SK-N-MC (cell line): ENCODE measurements at regions not wholly inside any gene's neighbourhood (a gene's known extent, or its start where the extent isn't known, plus 50 kb on each side); places are given as distances from the start of the nearest gene placed in this dataset.

Experiments used
- DNase-seq: peaks from one replicate; pipeline ENCODE4 v3.0.0-alpha.2; 2011; ENCODE audit warnings: low read depth, low spot score
- H3K27ac ChIP-seq: fragments of 200-600 bp; sonication (generic); 2 replicates; pipeline ENCODE4 v1.5.1; 2016; ENCODE audit warnings: mixed run types
- H3K36me3 ChIP-seq: fragments of 200-600 bp; sonication (generic); 2 replicates; pipeline ENCODE4 v1.6.1; 2017; ENCODE audit warnings: antibody characterized with exemption, low read length, mixed read lengths; ENCODE audit not compliant: insufficient read depth
- H3K4me3 ChIP-seq: fragments of 200-600 bp; sonication (generic); 2 replicates; pipeline ENCODE4 v1.5.1; 2016
- H3K9ac ChIP-seq: fragments of 200-600 bp; sonication (generic); 2 replicates; pipeline ENCODE4 v1.8.0; 2017; ENCODE audit warnings: mixed run types, mixed read lengths; ENCODE audit not compliant: insufficient read length
- H3K9me3 ChIP-seq: fragments of 200-600 bp; sonication (generic); 2 replicates; pipeline ENCODE4 v1.6.1; 2017; ENCODE audit warnings: low read depth, mild to moderate bottlenecking, antibody characterized with exemption, low read length, moderate library complexity, mixed read lengths
- EZH2 ChIP-seq: fragments of 200-600 bp; sonication (generic); IDR thresholded peaks from one replicate; pipeline ENCODE4 v1.6.1; 2017; ENCODE audit warnings: antibody characterized with exemption
- FOXP2 ChIP-seq: optimal IDR thresholded peaks from 2 replicates; pipeline ENCODE3; 2011; ENCODE audit warnings: mild to moderate bottlenecking, moderate library complexity; ENCODE audit not compliant: insufficient read depth; ENCODE audit errors: extremely low read length, control extremely low read depth
- POLR2AphosphoS5 ChIP-seq: IDR thresholded peaks from 2 replicates; pipeline ENCODE4 v1.6.1; 2012; ENCODE audit warnings: mild to moderate bottlenecking, low read depth, low read length, borderline replicate concordance

GRCh38 chr5:121797681-121798518 lies 53.8 kb upstream of the FTMT start:
- Histone ChIP-seq H3K4me3 (no peak overlapping the region), H3K36me3 (no peaks in the 10 kb centered on the region), H3K9me3 (no peaks in the 10 kb centered on the region), H3K9ac (no peak overlapping the region), H3K27ac (no peak overlapping the region)
- TF ChIP-seq FOXP2 (no peak), POLR2AphosphoS5 (no peak), EZH2 (no peak)
- no peak for DNase-seq
